K562 (cell line): ENCODE measurements at regions not wholly inside any gene's neighbourhood (a gene's known extent, or its start where the extent isn't known, plus 50 kb on each side); places are given as distances from the start of the nearest gene placed in this dataset.

Source experiments
- CREB1 ChIP-seq, 2 experiments: sonication (generic) in 1 of 2; formaldehyde crosslinking in 1 of 2; IDR thresholded peaks; 2 replicates each; pipeline versions ENCODE4 v1.6.1 to v1.8.0; 2012 to 2022; ENCODE audit warnings: inconsistent platforms in 1 of 2, mild to moderate bottlenecking in 1 of 2, missing genetic modification reagents in 1 of 2, moderate library complexity in 1 of 2
- HNRNPK ChIP-seq: fragments of 200-400 bp; formaldehyde crosslinking; IDR thresholded peaks from one replicate; pipeline ENCODE4 v1.6.1; 2018; ENCODE audit warnings: mild to moderate bottlenecking, low read depth, low read length; ENCODE audit not compliant: poor library complexity, severe bottlenecking
- KLF16 ChIP-seq: IDR thresholded peaks from 2 replicates; pipeline ENCODE4 v1.6.1; 2016; ENCODE audit warnings: antibody characterized with exemption
- POLR2AphosphoS5 ChIP-seq: IDR thresholded peaks from 2 replicates; pipeline ENCODE4 v1.6.1; 2011; ENCODE audit warnings: mild to moderate bottlenecking, low read depth, low read length, moderate library complexity; ENCODE audit not compliant: control insufficient read depth, insufficient read depth
- RAD21 ChIP-seq, 2 experiments: fragments of 250-450 bp in 1 of 2; fragments of 450-650 bp in 1 of 2; sonication (Bioruptor Pico) in 1 of 2; formaldehyde crosslinking in 1 of 2; IDR thresholded peaks in 1 of 2; conservative IDR thresholded peaks in 1 of 2; 2 replicates each; pipeline versions ENCODE4 v1.4.0 to v1.8.0; 2020 to 2022; ENCODE audit warnings: mild to moderate bottlenecking in 2 of 2, moderate library complexity in 1 of 2
- SMARCE1 ChIP-seq: fragments of 450-650 bp; IDR thresholded peaks from 2 replicates; pipeline ENCODE4 v1.7.1; 2016; ENCODE audit warnings: mild to moderate bottlenecking
- ZNF121 ChIP-seq: sonication (generic); formaldehyde crosslinking; conservative IDR thresholded peaks from 2 replicates; pipeline ENCODE4 v1.8.0; 2022; ENCODE audit warnings: missing genetic modification reagents
- TF ChIP-seq, protein P1 (sequence below), 3 experiments: fragments of 200-800 bp in 1 of 3; fragments of 250-450 bp in 1 of 3; fragments of 450-650 bp in 1 of 3; sonication (Bioruptor Pico) in 1 of 3; sonication (Bioruptor generic) in 1 of 3; formaldehyde crosslinking in 1 of 3; IDR thresholded peaks; 2 replicates each; pipeline versions ENCODE4 v1.6.1 to v1.8.0; 2016 to 2022; ENCODE audit warnings: mild to moderate bottlenecking in 2 of 3, missing genetic modification characterization in 2 of 3, missing compliant biosample characterization in 1 of 3, moderate library complexity in 1 of 3
- TF ChIP-seq, protein P2 (sequence below), 3 experiments: IDR thresholded peaks in 2 of 3; conservative IDR thresholded peaks in 1 of 3; 2 replicates each; pipeline ENCODE4 v1.5.1; 2011 to 2012; ENCODE audit warnings: low read length in 3 of 3, mild to moderate bottlenecking in 3 of 3, control low read depth in 2 of 3, improper control_type of control experiment in 1 of 3, inconsistent platforms in 1 of 3, low read depth in 1 of 3, mixed read lengths in 1 of 3, moderate library complexity in 1 of 3; ENCODE audit not compliant: insufficient read depth in 2 of 3

GRCh38 chrY:19354857-19355173, 389.7 kb downstream of the KDM5D start:
- TF ChIP-seq, protein P1, sequence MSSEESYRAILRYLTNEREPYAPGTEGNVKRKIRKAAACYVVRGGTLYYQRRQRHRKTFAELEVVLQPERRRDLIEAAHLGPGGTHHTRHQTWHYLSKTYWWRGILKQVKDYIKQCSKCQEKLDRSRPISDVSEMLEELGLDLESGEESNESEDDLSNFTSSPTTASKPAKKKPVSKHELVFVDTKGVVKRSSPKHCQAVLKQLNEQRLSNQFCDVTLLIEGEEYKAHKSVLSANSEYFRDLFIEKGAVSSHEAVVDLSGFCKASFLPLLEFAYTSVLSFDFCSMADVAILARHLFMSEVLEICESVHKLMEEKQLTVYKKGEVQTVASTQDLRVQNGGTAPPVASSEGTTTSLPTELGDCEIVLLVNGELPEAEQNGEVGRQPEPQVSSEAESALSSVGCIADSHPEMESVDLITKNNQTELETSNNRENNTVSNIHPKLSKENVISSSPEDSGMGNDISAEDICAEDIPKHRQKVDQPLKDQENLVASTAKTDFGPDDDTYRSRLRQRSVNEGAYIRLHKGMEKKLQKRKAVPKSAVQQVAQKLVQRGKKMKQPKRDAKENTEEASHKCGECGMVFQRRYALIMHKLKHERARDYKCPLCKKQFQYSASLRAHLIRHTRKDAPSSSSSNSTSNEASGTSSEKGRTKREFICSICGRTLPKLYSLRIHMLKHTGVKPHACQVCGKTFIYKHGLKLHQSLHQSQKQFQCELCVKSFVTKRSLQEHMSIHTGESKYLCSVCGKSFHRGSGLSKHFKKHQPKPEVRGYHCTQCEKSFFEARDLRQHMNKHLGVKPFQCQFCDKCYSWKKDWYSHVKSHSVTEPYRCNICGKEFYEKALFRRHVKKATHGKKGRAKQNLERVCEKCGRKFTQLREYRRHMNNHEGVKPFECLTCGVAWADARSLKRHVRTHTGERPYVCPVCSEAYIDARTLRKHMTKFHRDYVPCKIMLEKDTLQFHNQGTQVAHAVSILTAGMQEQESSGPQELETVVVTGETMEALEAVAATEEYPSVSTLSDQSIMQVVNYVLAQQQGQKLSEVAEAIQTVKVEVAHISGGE (CRISPR knock-in tag; IDR thresholded peaks at IDR 0.05), result no peak
- TF ChIP-seq SMARCE1 (no peak), CREB1 (IDR thresholded peaks at IDR 0.05) (no peak), CREB1 (CRISPR knock-in tag; IDR thresholded peaks at IDR 0.05) (no peak), RAD21 (CRISPR knock-in tag; conservative IDR thresholded peaks at IDR 0.05 in 1 of 2, IDR thresholded peaks at IDR 0.05 in 1 of 2) (no peak), KLF16 (no peak), ZNF121 (CRISPR knock-in tag) (no peak), POLR2AphosphoS5 (no peak), HNRNPK (no peak)
- TF ChIP-seq, protein P2, sequence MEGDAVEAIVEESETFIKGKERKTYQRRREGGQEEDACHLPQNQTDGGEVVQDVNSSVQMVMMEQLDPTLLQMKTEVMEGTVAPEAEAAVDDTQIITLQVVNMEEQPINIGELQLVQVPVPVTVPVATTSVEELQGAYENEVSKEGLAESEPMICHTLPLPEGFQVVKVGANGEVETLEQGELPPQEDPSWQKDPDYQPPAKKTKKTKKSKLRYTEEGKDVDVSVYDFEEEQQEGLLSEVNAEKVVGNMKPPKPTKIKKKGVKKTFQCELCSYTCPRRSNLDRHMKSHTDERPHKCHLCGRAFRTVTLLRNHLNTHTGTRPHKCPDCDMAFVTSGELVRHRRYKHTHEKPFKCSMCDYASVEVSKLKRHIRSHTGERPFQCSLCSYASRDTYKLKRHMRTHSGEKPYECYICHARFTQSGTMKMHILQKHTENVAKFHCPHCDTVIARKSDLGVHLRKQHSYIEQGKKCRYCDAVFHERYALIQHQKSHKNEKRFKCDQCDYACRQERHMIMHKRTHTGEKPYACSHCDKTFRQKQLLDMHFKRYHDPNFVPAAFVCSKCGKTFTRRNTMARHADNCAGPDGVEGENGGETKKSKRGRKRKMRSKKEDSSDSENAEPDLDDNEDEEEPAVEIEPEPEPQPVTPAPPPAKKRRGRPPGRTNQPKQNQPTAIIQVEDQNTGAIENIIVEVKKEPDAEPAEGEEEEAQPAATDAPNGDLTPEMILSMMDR (IDR thresholded peaks at IDR 0.05 in 2 of 3, conservative IDR thresholded peaks at IDR 0.05 in 1 of 3; ENCODE audit: insufficient read depth in 2 of 3, low read depth in 1 of 3, low read length in 3 of 3), result no peak
